D721Med (cell line): ENCODE measurements at regions not wholly inside any gene's neighbourhood (a gene's known extent, or its start where the extent isn't known, plus 50 kb on each side); places are given as distances from the start of the nearest gene placed in this dataset.

Experiments
- DNase-seq: peaks from one replicate; pipeline ENCODE4 v3.0.0; 2011; ENCODE audit warnings: low spot score; ENCODE audit not compliant: insufficient read length
- FAIRE-seq: peaks from 2 replicates; lab custom pipeline; 2011; peaks lifted over from hg19 to GRCh38; lab: Jason Lieb, UNC
- CTCF ChIP-seq: IDR thresholded peaks from 2 replicates; pipeline ENCODE4 v1.5.1; 2012; ENCODE audit warnings: mild to moderate bottlenecking, control low read depth; ENCODE audit not compliant: insufficient read depth; ENCODE audit errors: missing control alignments

DNA sequence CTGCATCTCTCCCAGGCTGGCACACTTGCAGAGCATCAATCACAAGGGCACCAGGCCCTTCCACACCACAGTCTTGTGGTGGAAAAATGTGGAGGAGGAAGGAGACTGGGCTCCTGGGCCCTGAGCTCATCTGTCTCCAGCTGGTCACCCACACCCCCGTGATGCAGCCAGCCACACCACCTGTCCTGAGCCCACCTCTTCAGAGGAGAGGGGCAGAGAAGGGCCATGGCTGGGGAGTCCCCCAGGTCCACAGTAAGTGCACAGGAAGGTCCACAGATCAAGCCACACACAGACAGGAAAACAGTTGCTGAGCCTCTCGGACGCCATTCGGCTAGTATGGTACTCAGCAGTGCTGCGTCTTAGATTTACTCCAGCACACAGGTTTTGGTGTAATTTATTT, 203.5 kb upstream of the SALL3 start:
- no peak for DNase-seq

DNA sequence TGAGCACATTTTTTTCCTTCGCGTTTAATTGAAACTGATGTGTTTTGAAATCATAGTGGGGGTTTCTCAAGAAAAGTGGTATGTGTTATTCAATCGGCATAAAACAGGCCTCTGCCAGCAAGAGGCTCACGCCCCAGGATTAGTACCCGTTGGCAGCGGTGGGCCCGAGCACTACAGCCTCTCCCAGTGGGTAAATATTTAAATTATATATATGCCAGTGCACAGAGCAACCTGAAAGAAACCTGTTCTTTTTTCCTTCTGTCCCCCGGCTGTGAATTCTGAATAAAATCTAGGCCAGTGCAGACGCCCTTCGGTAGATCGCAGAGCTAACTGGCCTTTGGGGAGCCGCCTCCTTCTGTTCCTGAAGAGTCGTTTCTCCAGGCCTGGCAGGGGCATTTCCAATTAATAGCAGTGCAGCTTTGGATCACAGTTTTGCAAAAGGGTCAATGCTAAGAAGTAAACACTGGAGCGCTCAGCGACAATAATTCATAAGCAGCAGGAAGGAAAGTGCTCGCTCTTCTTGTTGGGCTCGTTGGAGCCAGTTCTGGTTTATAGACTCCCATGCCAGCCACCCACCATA, 202.8 kb upstream of the SALL3 start:
- DNase-seq (no peak), FAIRE-seq (no peak)
- TF ChIP-seq CTCF: no peak

More for the DNA sequence above, 203.5 kb upstream of the SALL3 start:
- FAIRE-seq: no peak
- no peak for TF ChIP-seq CTCF

GRCh38 chr18:78777992-78778391, 201.6 kb upstream of the SALL3 start:
- FAIRE-seq: no peak
- no peak for TF ChIP-seq CTCF
- DNase-seq: no peak

DNA sequence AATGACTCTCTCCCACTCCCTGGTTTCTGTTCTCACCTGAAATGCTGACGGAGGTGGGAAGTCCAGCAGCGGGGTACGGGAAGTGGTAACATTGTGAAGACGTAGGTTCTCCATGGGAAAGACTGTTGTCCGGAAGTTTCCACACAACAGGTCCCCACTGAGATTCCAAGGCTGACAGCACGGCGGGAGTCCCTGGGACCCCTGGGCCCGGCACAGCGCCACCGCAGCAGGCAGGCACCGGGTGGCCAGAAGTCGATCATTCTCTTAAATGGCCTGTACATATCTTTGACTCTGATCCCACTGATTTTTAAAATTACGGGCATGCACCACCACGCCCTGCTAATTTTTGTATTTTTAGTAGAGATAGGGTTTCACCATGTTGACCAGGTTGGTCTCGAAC, 201.0 kb upstream of the SALL3 start:
- FAIRE-seq (no peak), DNase-seq (no peak)
- no peak for TF ChIP-seq CTCF

GRCh38 chr18:78779996-78780718, 199.5 kb upstream of the SALL3 start:
- DNase-seq (no peak), FAIRE-seq (no peak)
- no peak for TF ChIP-seq CTCF

DNA sequence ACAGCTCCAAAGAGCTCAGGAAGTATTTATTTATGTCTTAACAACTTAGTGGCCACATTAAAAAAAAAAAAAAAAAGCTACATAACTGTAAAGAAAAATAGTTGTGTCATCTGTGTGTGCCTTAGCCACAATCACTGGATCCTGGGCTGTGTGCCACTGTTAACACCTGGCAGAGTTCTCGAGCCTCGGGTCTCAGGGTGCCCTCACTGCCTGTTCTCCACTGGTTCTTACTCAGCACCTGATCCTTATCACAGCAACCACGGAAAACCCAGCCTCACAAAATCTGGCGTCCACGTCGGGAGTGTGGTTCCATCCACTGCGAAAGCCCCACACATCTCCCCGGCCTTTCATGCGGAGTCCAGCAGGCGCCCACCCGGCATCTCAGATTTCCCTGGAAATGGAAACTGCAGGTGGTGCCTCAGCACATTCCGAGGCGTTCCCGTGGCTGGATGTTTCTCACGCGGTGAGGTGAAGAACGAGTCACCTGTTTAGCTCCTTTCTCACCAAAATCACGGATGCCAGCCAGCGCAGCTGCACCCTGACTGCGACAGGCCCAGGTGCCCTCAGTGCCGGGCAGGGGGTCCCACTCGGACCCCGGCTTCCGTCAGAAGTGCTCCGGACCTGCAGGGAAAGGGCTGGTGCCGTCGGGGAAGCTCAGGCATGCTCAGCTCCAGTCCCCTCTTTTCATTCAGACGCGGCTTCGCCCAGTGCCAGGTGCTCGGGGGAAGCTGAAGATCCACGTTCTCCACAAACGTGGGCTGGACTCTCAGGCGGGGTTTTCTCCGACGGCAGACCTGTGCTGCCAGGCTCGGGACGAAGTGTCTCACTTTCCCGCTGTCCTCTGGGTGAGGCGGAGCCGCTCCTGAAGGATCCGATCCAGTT, 198.7 kb upstream of the SALL3 start:
- no peak for TF ChIP-seq CTCF
- DNase-seq (no peak), FAIRE-seq (no peak)
